Medulla oblongata (tissue), 1 donor: ENCODE measurements at regions not wholly inside any gene's neighbourhood (a gene's known extent, or its start where the extent isn't known, plus 50 kb on each side); places are given as distances from the start of the nearest gene placed in this dataset.

Experiments used
- DNase-seq: peaks from one replicate; pipeline ENCODE4 v3.0.0-alpha.2; 2015; ENCODE audit errors: extremely low spot score

- DNase-seq: no peak
Observed at GRCh38 chr22:49510718-49511117, 317.0 kb downstream of the BRD1 start.

- no peak for DNase-seq
Observed at GRCh38 chr22:49509016-49509415, 318.7 kb downstream of the BRD1 start.

GRCh38 chr22:49508561-49508960 is 319.1 kb downstream of the BRD1 start:
- DNase-seq: no peak

- no peak for DNase-seq
Observed at GRCh38 chr22:49507607-49508292, 319.9 kb downstream of the BRD1 start.

- DNase-seq: no peak
Observed at GRCh38 chr22:49506010-49506400, 321.7 kb downstream of the BRD1 start.

GRCh38 chr22:49505337-49506009 is 322.2 kb downstream of the BRD1 start:
- no peak for DNase-seq

GRCh38 chr22:49503896-49504521 is 323.7 kb downstream of the BRD1 start:
- no peak for DNase-seq

- no peak for DNase-seq
Observed at GRCh38 chr22:49503321-49503720, 324.4 kb downstream of the BRD1 start.

- no peak for DNase-seq
Observed at GRCh38 chr22:49502126-49502826, 325.4 kb downstream of the BRD1 start.

GRCh38 chr22:49500942-49501395 is 326.7 kb downstream of the BRD1 start:
- DNase-seq: no peak

GRCh38 chr22:49500076-49500460 is 327.6 kb downstream of the BRD1 start:
- no peak for DNase-seq

GRCh38 chr22:49499433-49500075 is 328.1 kb downstream of the BRD1 start:
- DNase-seq: no peak

GRCh38 chr22:49497266-49497665 is 330.4 kb downstream of the BRD1 start:
- no peak for DNase-seq

GRCh38 chr22:49494555-49494954 is 333.1 kb downstream of the BRD1 start:
- DNase-seq: no peak

GRCh38 chr22:49492741-49493251 is 334.9 kb downstream of the BRD1 start:
- no peak for DNase-seq

- DNase-seq: no peak
Observed at GRCh38 chr22:49492308-49492707, 335.4 kb downstream of the BRD1 start.

- DNase-seq: no peak
Observed at GRCh38 chr22:49491726-49492125, 335.9 kb downstream of the BRD1 start.

GRCh38 chr22:49491221-49491635 is 336.4 kb downstream of the BRD1 start:
- no peak for DNase-seq

GRCh38 chr22:49490692-49491091 is 337.0 kb downstream of the BRD1 start:
- no peak for DNase-seq

- no peak for DNase-seq
Observed at GRCh38 chr22:49489821-49490220, 337.9 kb downstream of the BRD1 start.

- DNase-seq: no peak
Observed at GRCh38 chr22:49488943-49489342, 338.7 kb downstream of the BRD1 start.

- no peak for DNase-seq
Observed at GRCh38 chr22:49487950-49488349, 339.7 kb downstream of the BRD1 start.
